Osteocyte (in vitro differentiated cells): ENCODE measurements at regions not wholly inside any gene's neighbourhood (a gene's known extent, or its start where the extent isn't known, plus 50 kb on each side); places are given as distances from the start of the nearest gene placed in this dataset.

Source experiments
- DNase-seq: peaks from one replicate; pipeline ENCODE4 v3.0.0; 2021; ENCODE audit warnings: mixed read lengths; ENCODE audit not compliant: unreplicated experiment; ENCODE audit errors: extremely low spot score
- H3K27ac Mint-ChIP-seq: one replicate; pipeline ENCODE4 v1.8.0; 2021; ENCODE audit warnings: mild to moderate bottlenecking, mixed read lengths; ENCODE audit not compliant: unreplicated experiment
- H3K27me3 Mint-ChIP-seq: one replicate; pipeline ENCODE4 v1.8.0; 2021; ENCODE audit warnings: mixed read lengths; ENCODE audit not compliant: unreplicated experiment
- H3K36me3 Mint-ChIP-seq: one replicate; pipeline ENCODE4 v1.8.0; 2021; ENCODE audit warnings: mixed read lengths; ENCODE audit not compliant: unreplicated experiment
- H3K4me1 Mint-ChIP-seq: one replicate; pipeline ENCODE4 v1.8.0; 2021; ENCODE audit warnings: mixed read lengths; ENCODE audit not compliant: unreplicated experiment
- H3K4me3 Mint-ChIP-seq: one replicate; pipeline ENCODE4 v1.8.0; 2021; ENCODE audit warnings: mild to moderate bottlenecking, moderate library complexity, mixed read lengths; ENCODE audit not compliant: unreplicated experiment
- H3K9me3 Mint-ChIP-seq: one replicate; pipeline ENCODE4 v1.8.0; 2021; ENCODE audit warnings: mixed read lengths; ENCODE audit not compliant: unreplicated experiment
- CTCF ChIP-seq: fragments of 200-600 bp; sonication (generic); IDR thresholded peaks from 2 replicates; pipeline ENCODE4 v1.5.0; 2021; ENCODE audit warnings: antibody characterized with exemption, mild to moderate bottlenecking, moderate library complexity

- Mint-ChIP-seq H3K36me3 (no peaks in the 10 kb centered on the region), H3K27ac (no peak overlapping the region), H3K4me1 (peaks cover 10% of the 10 kb centered on the region), H3K9me3 (no peaks in the 10 kb centered on the region), H3K27me3 (no peaks in the 10 kb centered on the region), H3K4me3 (no peak overlapping the region)
- DNase-seq, result no peak
- no peak for TF ChIP-seq CTCF
Measured at GRCh38 chr12:86333955-86334522, 77.8 kb upstream of the MGAT4C start.

GRCh38 chr12:86331457-86331856 is 75.3 kb upstream of the MGAT4C start:
- no peak for DNase-seq
- Mint-ChIP-seq H3K9me3 (no peaks in the 10 kb centered on the region), H3K27ac (no peak overlapping the region), H3K4me1 (peaks cover 10% of the 10 kb centered on the region), H3K27me3 (no peaks in the 10 kb centered on the region), H3K4me3 (no peak overlapping the region), H3K36me3 (no peaks in the 10 kb centered on the region)
- no peak for TF ChIP-seq CTCF

GRCh38 chr12:86331012-86331411 is 74.8 kb upstream of the MGAT4C start:
- no peak overlapping the region for H3K4me3 Mint-ChIP-seq
- no peak overlapping the region for H3K27ac Mint-ChIP-seq
- DNase-seq, result no peak
- peaks cover 10% of the 10 kb centered on the region for H3K4me1 Mint-ChIP-seq
- no peak for TF ChIP-seq CTCF
- H3K36me3 Mint-ChIP-seq, result no peaks in the 10 kb centered on the region
- H3K27me3 Mint-ChIP-seq, result no peaks in the 10 kb centered on the region
- H3K9me3 Mint-ChIP-seq, result no peaks in the 10 kb centered on the region

GRCh38 chr12:86312232-86312631 is 56.0 kb upstream of the MGAT4C start:
- no peaks in the 10 kb centered on the region for H3K9me3 Mint-ChIP-seq
- DNase-seq, result no peak
- H3K27ac Mint-ChIP-seq, result no peak overlapping the region
- H3K36me3 Mint-ChIP-seq, result no peaks in the 10 kb centered on the region
- no peak overlapping the region for H3K4me3 Mint-ChIP-seq
- H3K27me3 Mint-ChIP-seq, result no peaks in the 10 kb centered on the region
- TF ChIP-seq CTCF, result no peak
- H3K4me1 Mint-ChIP-seq, result no peaks in the 10 kb centered on the region
